ENCODE measurements at regions not wholly inside any gene's neighbourhood (a gene's known extent, or its start where the extent isn't known, plus 50 kb on each side); places are given as distances from the start of the nearest gene placed in this dataset.

- TF ChIP-seq CTCF (tag by site-specific recombination; IDR thresholded peaks at IDR 0.05) (no peak), ZNF837 (tag by site-specific recombination; IDR thresholded peaks at IDR 0.05) (no peak), KLF16 (tag by site-specific recombination; IDR thresholded peaks at IDR 0.05) (no peak), ZNF18 (tag by site-specific recombination; IDR thresholded peaks at IDR 0.05) (no peak), ZNF10 (tag by site-specific recombination; IDR thresholded peaks at IDR 0.05) (no peak), ZNF274 (IDR thresholded peaks at IDR 0.05; ENCODE audit: low read length) (no peak), ZNF274 (tag by site-specific recombination; IDR thresholded peaks at IDR 0.05; ENCODE audit: borderline replicate concordance) (no peak), ZFP69B (tag by site-specific recombination; IDR thresholded peaks at IDR 0.05) (no peak), ZNF558 (tag by site-specific recombination; IDR thresholded peaks at IDR 0.05) (no peak)
Measured at GRCh38 chr2:103754530-103754929, 992.7 kb downstream of the TMEM182 start.
